ENCODE measurements at regions not wholly inside any gene's neighbourhood (a gene's known extent, or its start where the extent isn't known, plus 50 kb on each side); places are given as distances from the start of the nearest gene placed in this dataset.

- TF ChIP-seq CTCF (optimal IDR thresholded peaks at IDR 0.05 in 1 of 3, IDR thresholded peaks at IDR 0.05 in 1 of 3, conservative IDR thresholded peaks at IDR 0.05 in 1 of 3; ENCODE audit: extremely low read depth in 1 of 3, insufficient read depth in 2 of 3, low read length in 3 of 3) (no peak), EZH2 (IDR thresholded peaks at IDR 0.05; ENCODE audit: low read length) (no peak)
Observed at GRCh38 chr2:18384242-18384641, 176.2 kb downstream of the RDH14 start.

Data from keratinocyte (primary cell).